ENCODE measurements at regions not wholly inside any gene's neighbourhood (a gene's known extent, or its start where the extent isn't known, plus 50 kb on each side); places are given as distances from the start of the nearest gene placed in this dataset.

DNA sequence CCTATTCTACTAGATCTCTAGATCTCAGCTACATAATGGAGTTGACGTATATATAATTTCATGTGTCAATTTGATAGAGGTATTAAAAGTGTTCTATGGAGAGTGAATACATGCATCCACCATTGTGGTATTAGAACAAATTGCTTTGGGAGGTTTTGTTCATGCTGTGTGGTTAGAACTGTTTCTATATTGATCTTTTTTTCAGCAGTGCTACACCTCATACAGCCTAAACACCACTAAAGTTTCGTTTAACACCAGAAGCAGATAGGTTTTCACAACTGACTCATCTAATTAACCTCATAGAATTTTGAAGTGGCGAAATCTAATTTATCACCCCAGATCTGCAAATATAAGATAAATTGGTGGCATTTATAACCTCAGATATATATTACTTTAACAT, 269.4 kb upstream of the SEMA6A start:
- Histone ChIP-seq H3K36me3 (no peaks in the 10 kb centered on the region), H3K4me3 (no peak overlapping the region), H3K9me3 (no peaks in the 10 kb centered on the region), H3K27ac (no peak overlapping the region), H3K4me1 (no peaks in the 10 kb centered on the region), H3K27me3 (no peaks in the 10 kb centered on the region)
- ATAC-seq (no peak), DNase-seq (no peak)
- TF ChIP-seq, protein P1, sequence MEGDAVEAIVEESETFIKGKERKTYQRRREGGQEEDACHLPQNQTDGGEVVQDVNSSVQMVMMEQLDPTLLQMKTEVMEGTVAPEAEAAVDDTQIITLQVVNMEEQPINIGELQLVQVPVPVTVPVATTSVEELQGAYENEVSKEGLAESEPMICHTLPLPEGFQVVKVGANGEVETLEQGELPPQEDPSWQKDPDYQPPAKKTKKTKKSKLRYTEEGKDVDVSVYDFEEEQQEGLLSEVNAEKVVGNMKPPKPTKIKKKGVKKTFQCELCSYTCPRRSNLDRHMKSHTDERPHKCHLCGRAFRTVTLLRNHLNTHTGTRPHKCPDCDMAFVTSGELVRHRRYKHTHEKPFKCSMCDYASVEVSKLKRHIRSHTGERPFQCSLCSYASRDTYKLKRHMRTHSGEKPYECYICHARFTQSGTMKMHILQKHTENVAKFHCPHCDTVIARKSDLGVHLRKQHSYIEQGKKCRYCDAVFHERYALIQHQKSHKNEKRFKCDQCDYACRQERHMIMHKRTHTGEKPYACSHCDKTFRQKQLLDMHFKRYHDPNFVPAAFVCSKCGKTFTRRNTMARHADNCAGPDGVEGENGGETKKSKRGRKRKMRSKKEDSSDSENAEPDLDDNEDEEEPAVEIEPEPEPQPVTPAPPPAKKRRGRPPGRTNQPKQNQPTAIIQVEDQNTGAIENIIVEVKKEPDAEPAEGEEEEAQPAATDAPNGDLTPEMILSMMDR (IDR thresholded peaks at IDR 0.05): no peak
- intact Hi-C loops (cut with DNase I): no loop called here

DNA sequence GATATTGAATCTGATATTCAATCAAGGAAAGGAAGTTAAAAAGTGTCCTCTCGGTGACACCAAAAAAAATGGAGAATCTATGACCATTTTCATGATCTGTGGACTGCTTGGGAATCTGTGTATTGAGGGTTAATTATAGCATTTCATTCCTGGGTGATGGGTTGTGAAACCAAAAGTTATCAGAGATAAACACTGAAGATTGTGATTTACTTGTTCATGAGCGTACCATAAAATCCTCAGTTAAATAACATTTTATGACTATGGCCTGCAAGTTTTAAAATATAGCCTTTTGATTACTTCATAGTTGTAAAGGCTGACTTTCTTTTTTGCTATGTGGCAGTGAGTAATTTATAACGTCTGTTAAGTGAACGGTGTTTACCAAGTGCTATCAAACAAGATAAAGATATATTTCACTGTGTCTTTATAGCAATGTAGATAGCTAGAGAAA, 267.9 kb upstream of the SEMA6A start:
- Histone ChIP-seq H3K4me3 (no peak overlapping the region), H3K36me3 (no peaks in the 10 kb centered on the region), H3K9me3 (no peaks in the 10 kb centered on the region), H3K4me1 (no peaks in the 10 kb centered on the region), H3K27me3 (no peaks in the 10 kb centered on the region), H3K27ac (no peak overlapping the region)
- intact Hi-C loops (cut with DNase I): no loop called here
- DNase-seq (no peak), ATAC-seq (no peak)
- TF ChIP-seq, protein P1 (IDR thresholded peaks at IDR 0.05): no peak

DNA sequence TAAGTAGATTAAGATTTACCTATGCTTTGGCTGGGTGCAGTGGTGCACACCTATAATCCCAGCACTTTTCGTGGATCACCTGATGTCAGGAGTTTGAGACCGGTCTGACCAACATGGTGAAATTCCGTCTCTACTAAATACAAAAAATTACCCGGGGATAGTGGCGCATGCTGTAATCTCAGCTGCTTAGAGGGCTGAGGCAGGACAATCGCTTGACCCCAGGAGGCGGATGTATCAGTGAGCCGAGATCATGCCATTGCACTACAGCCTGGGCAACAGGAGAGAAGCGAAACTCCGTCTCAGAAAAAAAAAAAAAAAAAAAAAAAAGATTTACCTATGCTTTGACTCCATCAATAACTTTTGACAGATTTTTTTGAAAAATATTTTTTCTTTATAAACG, 267.1 kb upstream of the SEMA6A start:
- H3K4me1 ChIP-seq: no peaks in the 10 kb centered on the region
- no peak overlapping the region for H3K27ac ChIP-seq
- ATAC-seq (no peak), DNase-seq (no peak)
- intact Hi-C loops (cut with DNase I): no loop called here
- no peak overlapping the region for H3K4me3 ChIP-seq
- H3K36me3 ChIP-seq: no peaks in the 10 kb centered on the region
- H3K9me3 ChIP-seq: no peaks in the 10 kb centered on the region
- TF ChIP-seq, protein P1 (IDR thresholded peaks at IDR 0.05): no peak
- no peaks in the 10 kb centered on the region for H3K27me3 ChIP-seq

DNA sequence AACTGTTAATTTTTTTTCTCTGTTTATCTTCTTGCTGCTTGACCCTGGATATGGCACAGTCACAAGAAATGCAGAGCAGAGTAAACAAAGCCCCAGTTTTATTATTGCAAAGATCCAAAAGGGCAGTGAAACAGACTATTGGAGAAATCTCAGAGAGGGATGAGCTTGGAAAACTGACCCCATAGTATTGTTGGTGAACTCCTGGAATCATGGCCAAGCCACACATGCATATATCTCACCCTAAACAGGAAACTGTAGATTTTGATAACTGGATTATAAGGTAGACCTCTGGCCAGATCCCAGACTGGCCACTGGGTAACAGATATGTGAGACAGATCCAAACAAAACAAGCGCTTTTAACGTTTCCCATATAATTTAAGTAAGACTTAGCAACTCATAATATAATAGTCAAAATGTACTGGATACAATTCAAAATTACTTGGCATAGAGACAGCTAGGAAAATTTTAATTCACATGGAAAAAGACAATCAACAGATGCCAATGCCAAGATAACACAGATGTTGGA, 263.5 kb upstream of the SEMA6A start:
- H3K4me1 ChIP-seq: no peaks in the 10 kb centered on the region
- no peaks in the 10 kb centered on the region for H3K36me3 ChIP-seq
- no peaks in the 10 kb centered on the region for H3K9me3 ChIP-seq
- TF ChIP-seq, protein P1 (IDR thresholded peaks at IDR 0.05): no peak
- DNase-seq (no peak), ATAC-seq (no peak)
- no peak overlapping the region for H3K4me3 ChIP-seq
- intact Hi-C loops (cut with DNase I): no loop called here
- no peaks in the 10 kb centered on the region for H3K27me3 ChIP-seq
- H3K27ac ChIP-seq: no peak overlapping the region

DNA sequence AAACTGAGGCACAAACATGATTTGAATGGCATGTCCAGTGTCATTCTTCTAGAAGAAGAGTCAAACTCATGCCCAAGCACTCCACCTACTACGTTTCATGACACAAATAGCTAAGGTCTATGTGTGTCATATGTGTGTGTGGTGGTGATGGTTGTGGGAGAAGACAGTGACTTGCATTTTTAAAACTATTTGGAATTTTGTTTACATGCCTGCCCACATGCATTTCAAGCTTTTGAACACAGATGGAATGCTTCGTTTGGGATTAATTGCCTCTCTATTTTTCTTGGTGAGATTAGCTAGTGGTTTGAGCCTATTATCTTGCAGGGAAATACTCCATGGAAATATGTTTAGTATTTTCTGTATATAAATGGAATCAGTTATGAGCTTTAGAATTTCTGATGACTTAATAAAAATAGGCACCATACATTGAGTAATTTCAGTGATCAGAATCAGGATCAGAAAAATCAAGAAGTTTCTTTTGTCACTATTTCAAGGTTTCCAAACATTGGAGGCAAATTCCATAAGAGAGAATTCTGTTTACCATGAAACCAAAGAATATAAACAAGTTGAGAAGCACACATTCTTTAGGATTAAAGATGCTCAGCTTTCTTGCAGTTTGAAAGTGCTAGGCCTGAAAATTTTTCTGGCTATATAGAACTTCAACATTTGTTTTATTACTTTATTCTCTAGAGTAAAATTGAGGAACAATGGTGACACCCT, 260.3 kb upstream of the SEMA6A start:
- intact Hi-C loops (cut with DNase I): no loop called here
- no peak overlapping the region for H3K4me3 ChIP-seq
- no peak for ATAC-seq
- H3K27ac ChIP-seq: no peak overlapping the region
- TF ChIP-seq, protein P1 (IDR thresholded peaks at IDR 0.05): no peak
- no peaks in the 10 kb centered on the region for H3K36me3 ChIP-seq
- no peak for DNase-seq
- no peaks in the 10 kb centered on the region for H3K9me3 ChIP-seq
- H3K4me1 ChIP-seq: no peaks in the 10 kb centered on the region
- H3K27me3 ChIP-seq: no peaks in the 10 kb centered on the region
